KMS-11 (cell line): ENCODE measurements at regions not wholly inside any gene's neighbourhood (a gene's known extent, or its start where the extent isn't known, plus 50 kb on each side); places are given as distances from the start of the nearest gene placed in this dataset.
"Not testable (repeated sequence)": the region's sequence is repeated elsewhere in the genome, so short reads cannot be mapped to it uniquely, and the experiment has no call there.

Source experiments
- H2AFZ ChIP-seq: fragments of 200-600 bp; sonication (generic); 2 replicates; pipeline ENCODE4 v1.6.1; 2016; ENCODE audit warnings: antibody characterized with exemption, mixed run types, low read depth
- H3K27ac ChIP-seq: fragments of 200-600 bp; sonication (generic); 2 replicates; pipeline ENCODE4 v1.6.1; 2016; ENCODE audit warnings: mild to moderate bottlenecking, mixed run types
- H3K27me3 ChIP-seq: fragments of 200-600 bp; sonication (generic); 2 replicates; pipeline ENCODE4 v1.6.1; 2017; ENCODE audit warnings: mild to moderate bottlenecking, low read depth, mixed run types, moderate library complexity; ENCODE audit not compliant: insufficient read depth
- H3K36me3 ChIP-seq: fragments of 200-600 bp; sonication (generic); 2 replicates; pipeline ENCODE4 v1.6.1; 2017; ENCODE audit warnings: mild to moderate bottlenecking, mixed run types; ENCODE audit not compliant: insufficient read depth
- H3K4me1 ChIP-seq: fragments of 200-600 bp; sonication (generic); 2 replicates; pipeline ENCODE4 v1.6.1; 2016; ENCODE audit warnings: mild to moderate bottlenecking, low read depth, mixed run types; ENCODE audit not compliant: poor library complexity, severe bottlenecking
- H3K4me2 ChIP-seq: fragments of 200-600 bp; sonication (generic); 2 replicates; pipeline ENCODE4 v1.7.0; 2016; ENCODE audit warnings: mild to moderate bottlenecking, mixed run types
- H3K4me3 ChIP-seq: fragments of 200-600 bp; sonication (generic); IDR thresholded peaks from 2 replicates; pipeline ENCODE4 v1.6.1; 2017; ENCODE audit warnings: low read depth, low read length, mixed read lengths; ENCODE audit not compliant: insufficient read depth
- H3K79me2 ChIP-seq: fragments of 200-600 bp; sonication (generic); 2 replicates; pipeline ENCODE4 v1.6.1; 2016; ENCODE audit warnings: low read depth, mixed run types; ENCODE audit not compliant: insufficient read depth
- H3K9ac ChIP-seq: fragments of 200-600 bp; sonication (generic); 2 replicates; pipeline ENCODE4 v1.6.1; 2016; ENCODE audit warnings: mild to moderate bottlenecking, mixed run types
- H4K20me1 ChIP-seq: fragments of 200-600 bp; sonication (generic); 2 replicates; pipeline ENCODE4 v1.6.1; 2016; ENCODE audit warnings: mild to moderate bottlenecking, mixed run types; ENCODE audit not compliant: insufficient read depth
- TF ChIP-seq, protein P1 (sequence below): fragments of 200-600 bp; sonication (generic); conservative IDR thresholded peaks from 2 replicates; pipeline ENCODE4 v1.6.1; 2017; ENCODE audit warnings: low read depth, mild to moderate bottlenecking, antibody characterized with exemption, low read length, moderate library complexity, mixed read lengths

- Histone ChIP-seq H3K36me3 (no peaks in the 10 kb centered on the region), H3K4me2 (no peak overlapping the region), H3K27ac (no peak overlapping the region), H3K9ac (no peak overlapping the region), H3K4me3 (no peak overlapping the region), H3K4me1 (no peaks in the 10 kb centered on the region), H4K20me1 (no peaks in the 10 kb centered on the region), H3K27me3 (no peaks in the 10 kb centered on the region), H3K79me2 (no peaks in the 10 kb centered on the region), H2AFZ (no peak overlapping the region)
- TF ChIP-seq, protein P1, sequence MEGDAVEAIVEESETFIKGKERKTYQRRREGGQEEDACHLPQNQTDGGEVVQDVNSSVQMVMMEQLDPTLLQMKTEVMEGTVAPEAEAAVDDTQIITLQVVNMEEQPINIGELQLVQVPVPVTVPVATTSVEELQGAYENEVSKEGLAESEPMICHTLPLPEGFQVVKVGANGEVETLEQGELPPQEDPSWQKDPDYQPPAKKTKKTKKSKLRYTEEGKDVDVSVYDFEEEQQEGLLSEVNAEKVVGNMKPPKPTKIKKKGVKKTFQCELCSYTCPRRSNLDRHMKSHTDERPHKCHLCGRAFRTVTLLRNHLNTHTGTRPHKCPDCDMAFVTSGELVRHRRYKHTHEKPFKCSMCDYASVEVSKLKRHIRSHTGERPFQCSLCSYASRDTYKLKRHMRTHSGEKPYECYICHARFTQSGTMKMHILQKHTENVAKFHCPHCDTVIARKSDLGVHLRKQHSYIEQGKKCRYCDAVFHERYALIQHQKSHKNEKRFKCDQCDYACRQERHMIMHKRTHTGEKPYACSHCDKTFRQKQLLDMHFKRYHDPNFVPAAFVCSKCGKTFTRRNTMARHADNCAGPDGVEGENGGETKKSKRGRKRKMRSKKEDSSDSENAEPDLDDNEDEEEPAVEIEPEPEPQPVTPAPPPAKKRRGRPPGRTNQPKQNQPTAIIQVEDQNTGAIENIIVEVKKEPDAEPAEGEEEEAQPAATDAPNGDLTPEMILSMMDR: no peak
Observed at GRCh38 chr11:70556884-70557741, 158.8 kb downstream of the CTTN start.

DNA sequence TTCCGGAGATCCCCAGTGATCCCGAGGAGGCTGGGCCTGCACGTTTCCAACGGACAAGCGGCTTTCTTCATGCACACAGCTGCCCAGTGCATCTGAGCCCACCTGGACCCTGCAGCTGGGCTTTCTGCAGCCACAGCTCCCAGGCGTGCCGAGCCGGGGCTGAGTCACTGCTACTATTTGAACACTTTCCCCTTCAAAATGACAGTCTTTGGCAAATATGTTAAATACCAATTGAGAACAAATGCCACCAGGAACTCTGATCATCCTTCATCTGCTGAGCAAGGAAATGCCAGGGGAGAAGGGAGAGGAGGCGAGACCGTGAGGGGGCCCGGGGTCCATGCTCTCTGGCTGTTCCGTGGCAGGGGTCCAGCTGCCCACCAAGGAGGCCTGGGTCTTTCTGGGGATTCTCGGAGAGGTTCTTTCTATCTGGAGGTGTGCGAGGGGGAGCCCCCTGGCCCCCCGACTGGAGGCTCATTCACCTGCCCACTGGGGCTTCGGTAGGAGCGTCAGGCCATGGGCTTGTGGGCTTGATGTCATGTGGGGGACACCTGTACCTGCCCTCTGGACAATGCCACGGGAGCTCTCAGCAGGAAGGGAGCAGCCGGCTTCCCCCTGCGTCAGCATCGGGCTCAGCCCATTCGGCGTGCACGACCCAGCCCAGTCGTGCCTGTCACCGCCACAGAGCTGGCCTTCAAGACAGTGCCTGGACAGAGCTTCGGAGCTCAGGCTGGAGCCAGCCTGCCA, 159.6 kb downstream of the CTTN start:
- Histone ChIP-seq H3K4me1 (no peaks in the 10 kb centered on the region), H3K27me3 (no peaks in the 10 kb centered on the region), H2AFZ (no peak overlapping the region), H4K20me1 (no peaks in the 10 kb centered on the region), H3K36me3 (no peaks in the 10 kb centered on the region), H3K4me3 (no peak overlapping the region), H3K79me2 (no peaks in the 10 kb centered on the region), H3K27ac (no peak overlapping the region), H3K4me2 (no peak overlapping the region), H3K9ac (no peak overlapping the region)
- TF ChIP-seq, protein P1: no peak

- H3K27me3 ChIP-seq: no peaks in the 10 kb centered on the region
- no peaks in the 10 kb centered on the region for H3K79me2 ChIP-seq
- no peaks in the 10 kb centered on the region for H3K4me1 ChIP-seq
- H3K4me2 ChIP-seq: no peak overlapping the region
- TF ChIP-seq, protein P1: no peak
- H2AFZ ChIP-seq: no peak overlapping the region
- H3K36me3 ChIP-seq: no peaks in the 10 kb centered on the region
- H3K9ac ChIP-seq: no peak overlapping the region
- no peak overlapping the region for H3K4me3 ChIP-seq
- H3K27ac ChIP-seq: no peak overlapping the region
- H4K20me1 ChIP-seq: no peaks in the 10 kb centered on the region
Observed at GRCh38 chr11:70558681-70559080, 160.4 kb downstream of the CTTN start.

- Histone ChIP-seq H3K79me2 (no peaks in the 10 kb centered on the region), H3K9ac (no peak overlapping the region), H3K4me3 (no peak overlapping the region), H3K27me3 (no peaks in the 10 kb centered on the region), H3K4me2 (no peak overlapping the region), H3K4me1 (no peaks in the 10 kb centered on the region), H3K27ac (no peak overlapping the region), H2AFZ (no peak overlapping the region), H3K36me3 (no peaks in the 10 kb centered on the region), H4K20me1 (no peaks in the 10 kb centered on the region)
- TF ChIP-seq, protein P1: no peak
Observed at GRCh38 chr11:70559516-70559915, 161.2 kb downstream of the CTTN start.

GRCh38 chr11:70560621-70561020, 162.3 kb downstream of the CTTN start:
- H3K27me3 ChIP-seq, H3K4me1 ChIP-seq, H2AFZ ChIP-seq, H3K79me2 ChIP-seq, H3K36me3 ChIP-seq, H3K4me3 ChIP-seq, H3K27ac ChIP-seq, H3K4me2 ChIP-seq, H4K20me1 ChIP-seq, H3K9ac ChIP-seq: not testable (repeated sequence)
